A673 (cell line): ENCODE measurements at regions not wholly inside any gene's neighbourhood (a gene's known extent, or its start where the extent isn't known, plus 50 kb on each side); places are given as distances from the start of the nearest gene placed in this dataset.

ENCODE experiments used
- BruUV-seq: library from RNA; stranded (reverse); fragments of 400-500 nt; replicated peaks from 2 replicates; lab custom pipeline; 2021; lab: Mats Ljungman, UMichigan
- CTCF ChIA-PET: fragments of 300-600 bp; sonication (Branson Sonifier 250); formaldehyde crosslinking; loops from one replicate; lab custom pipeline; 2022; ENCODE audit warnings: antibody characterized with exemption; lab: Charles Lee
- POLR2A ChIA-PET: fragments of 300-600 bp; sonication (Branson Sonifier 250); formaldehyde crosslinking; loops from one replicate; lab custom pipeline; 2022; ENCODE audit warnings: antibody characterized with exemption; ENCODE audit not compliant: low non-redundant PET; lab: Charles Lee
- DNase-seq: peaks from one replicate; pipeline ENCODE4 v3.0.0-alpha.2; 2015; ENCODE audit warnings: low spot score
- H3K27ac ChIP-seq: fragments of 200-600 bp; sonication (generic); 2 replicates; pipeline ENCODE4 v1.5.1; 2016; ENCODE audit warnings: mixed run types, low read depth, mild to moderate bottlenecking, mixed read lengths, antibody characterized with exemption, low read length; ENCODE audit not compliant: poor library complexity, severe bottlenecking
- H3K27me3 ChIP-seq: fragments of 200-600 bp; sonication (generic); replicated peaks from 2 replicates; pipeline ENCODE4 v1.6.1; 2017; ENCODE audit warnings: mixed run types, low read depth, mild to moderate bottlenecking, mixed read lengths, antibody characterized with exemption, low read length; ENCODE audit not compliant: insufficient read depth, poor library complexity
- H3K36me3 ChIP-seq: fragments of 200-600 bp; sonication (generic); 2 replicates; pipeline ENCODE4 v1.6.1; 2016; ENCODE audit warnings: mixed run types, mild to moderate bottlenecking, mixed read lengths, antibody characterized with exemption, low read length; ENCODE audit not compliant: insufficient read depth, poor library complexity, severe bottlenecking
- H3K4me1 ChIP-seq: fragments of 200-600 bp; sonication (generic); 2 replicates; pipeline ENCODE4 v1.6.1; 2017; ENCODE audit warnings: mixed run types, mild to moderate bottlenecking, mixed read lengths, antibody characterized with exemption, low read length; ENCODE audit not compliant: insufficient read depth, poor library complexity, severe bottlenecking
- H3K4me3 ChIP-seq: fragments of 200-600 bp; sonication (generic); 2 replicates; pipeline ENCODE4 v1.5.1; 2016; ENCODE audit warnings: low read depth, mixed run types, mild to moderate bottlenecking, mixed read lengths, low read length; ENCODE audit not compliant: poor library complexity, severe bottlenecking
- H3K9me3 ChIP-seq: fragments of 200-600 bp; sonication (generic); 2 replicates; pipeline ENCODE4 v1.6.1; 2016; ENCODE audit warnings: mixed run types, low read depth, mild to moderate bottlenecking, mixed read lengths, antibody characterized with exemption, low read length; ENCODE audit not compliant: poor library complexity, severe bottlenecking
- EZH2 ChIP-seq: fragments of 200-600 bp; sonication (generic); IDR thresholded peaks from 2 replicates; pipeline ENCODE4 v1.6.1; 2017; ENCODE audit warnings: borderline replicate concordance, low read depth, mild to moderate bottlenecking, mixed read lengths, antibody characterized with exemption, low read length; ENCODE audit not compliant: poor library complexity, severe bottlenecking
- intact Hi-C: fragments of 100-400 bp; cut with micrococcal nuclease; formaldehyde crosslinking; loops from one replicate; pipeline ENCODE4 v1.10.0; 2022; ENCODE audit not compliant: unreplicated experiment
- TF ChIP-seq, protein P1 (sequence below): fragments of 300-800, 200-600 bp; sonication (generic); conservative IDR thresholded peaks from 2 replicates; pipeline ENCODE4 v1.5.1; 2017; ENCODE audit warnings: low read depth, mild to moderate bottlenecking, antibody characterized with exemption, low read length, moderate library complexity, mixed read lengths

- CTCF ChIA-PET: no interaction called here
Measured at GRCh38 chr10:59538623-59539022, 171.0 kb downstream of the SLC16A9 start.

DNA sequence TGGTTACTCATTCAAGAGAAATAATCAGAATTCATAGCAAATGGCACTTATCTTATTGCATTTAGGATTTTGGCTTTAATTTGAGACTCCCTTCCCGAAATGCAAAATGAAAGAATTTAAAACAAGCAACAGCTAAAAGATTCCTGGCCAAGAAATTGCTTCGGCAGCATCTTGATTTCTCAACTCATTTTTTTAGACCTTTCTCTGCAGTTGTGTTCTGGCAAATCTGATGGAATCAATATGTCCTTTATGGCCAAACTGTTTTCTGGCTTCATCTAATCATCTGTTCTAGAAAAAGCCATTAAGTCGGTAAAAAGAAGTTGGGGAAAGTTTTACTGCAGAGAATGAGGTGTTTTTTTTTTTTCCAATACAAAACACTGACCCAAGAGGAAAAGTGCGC lies 172.1 kb downstream of the SLC16A9 start:
- CTCF ChIA-PET: no interaction called here
- TF ChIP-seq EZH2: no peak
- TF ChIP-seq, protein P1, sequence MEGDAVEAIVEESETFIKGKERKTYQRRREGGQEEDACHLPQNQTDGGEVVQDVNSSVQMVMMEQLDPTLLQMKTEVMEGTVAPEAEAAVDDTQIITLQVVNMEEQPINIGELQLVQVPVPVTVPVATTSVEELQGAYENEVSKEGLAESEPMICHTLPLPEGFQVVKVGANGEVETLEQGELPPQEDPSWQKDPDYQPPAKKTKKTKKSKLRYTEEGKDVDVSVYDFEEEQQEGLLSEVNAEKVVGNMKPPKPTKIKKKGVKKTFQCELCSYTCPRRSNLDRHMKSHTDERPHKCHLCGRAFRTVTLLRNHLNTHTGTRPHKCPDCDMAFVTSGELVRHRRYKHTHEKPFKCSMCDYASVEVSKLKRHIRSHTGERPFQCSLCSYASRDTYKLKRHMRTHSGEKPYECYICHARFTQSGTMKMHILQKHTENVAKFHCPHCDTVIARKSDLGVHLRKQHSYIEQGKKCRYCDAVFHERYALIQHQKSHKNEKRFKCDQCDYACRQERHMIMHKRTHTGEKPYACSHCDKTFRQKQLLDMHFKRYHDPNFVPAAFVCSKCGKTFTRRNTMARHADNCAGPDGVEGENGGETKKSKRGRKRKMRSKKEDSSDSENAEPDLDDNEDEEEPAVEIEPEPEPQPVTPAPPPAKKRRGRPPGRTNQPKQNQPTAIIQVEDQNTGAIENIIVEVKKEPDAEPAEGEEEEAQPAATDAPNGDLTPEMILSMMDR: no peak
- intact Hi-C loops: no loop called here
- H3K4me1 ChIP-seq: peaks cover 22% of the 10 kb centered on the region
- POLR2A ChIA-PET: no interaction called here
- H3K27me3 ChIP-seq: no peaks in the 10 kb centered on the region
- BruUV-seq: no TSS peak
- no peak overlapping the region for H3K27ac ChIP-seq
- H3K9me3 ChIP-seq: no peaks in the 10 kb centered on the region
- H3K36me3 ChIP-seq: no peaks in the 10 kb centered on the region
- DNase-seq: no peak
- no peak overlapping the region for H3K4me3 ChIP-seq

More at GRCh38 chr10:59538623-59539022, 171.0 kb downstream of the SLC16A9 start:
- Histone ChIP-seq H3K4me1 (peaks cover 22% of the 10 kb centered on the region), H3K27ac (no peak overlapping the region), H3K27me3 (no peaks in the 10 kb centered on the region), H3K36me3 (no peaks in the 10 kb centered on the region), H3K9me3 (no peaks in the 10 kb centered on the region), H3K4me3 (no peak overlapping the region)
- POLR2A ChIA-PET: no interaction called here
- DNase-seq: no peak
- intact Hi-C loops: no loop called here
- no TSS peak for BruUV-seq
- no peak for TF ChIP-seq EZH2
- TF ChIP-seq, protein P1: no peak

DNA sequence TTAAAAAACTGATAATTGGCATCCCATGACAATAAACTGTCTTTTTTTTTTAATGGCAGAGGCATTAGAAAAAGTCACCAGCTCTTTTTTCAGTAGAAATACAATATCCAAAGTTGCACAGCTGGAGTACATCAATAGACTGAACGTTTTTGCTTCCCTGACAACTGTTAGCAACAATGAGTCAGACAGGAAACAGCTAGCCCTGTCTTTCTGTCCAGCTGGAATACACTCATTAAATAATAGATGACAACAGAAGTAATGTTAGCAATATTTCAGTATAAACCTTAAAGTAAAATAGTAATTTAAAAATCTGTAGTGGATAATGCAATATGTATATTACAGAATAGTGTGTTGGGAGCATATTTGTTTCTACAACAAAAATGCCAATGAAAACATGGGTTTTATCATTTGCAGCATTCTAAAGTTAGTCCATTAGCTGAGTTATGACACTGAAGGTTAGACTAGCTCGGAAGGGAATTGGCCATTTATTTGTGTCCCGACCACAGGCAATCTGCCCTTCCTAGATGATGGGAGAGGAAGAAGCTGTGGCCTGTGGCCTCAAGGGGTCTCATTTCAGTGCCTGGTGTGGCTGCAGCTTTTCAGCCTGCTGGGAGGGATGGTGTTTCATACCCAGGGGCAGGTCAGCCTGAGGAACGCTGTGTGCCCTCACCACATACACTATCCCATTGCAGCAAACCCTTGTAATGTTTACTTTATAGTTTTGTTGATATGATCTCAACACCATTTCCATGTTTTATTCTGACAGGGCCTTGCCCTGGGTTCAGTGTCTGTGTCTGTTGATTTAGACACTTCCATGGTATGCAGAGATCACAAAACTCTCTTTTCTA lies 173.3 kb downstream of the SLC16A9 start:
- H3K9me3 ChIP-seq: no peaks in the 10 kb centered on the region
- TF ChIP-seq, protein P1: no peak
- no peak for TF ChIP-seq EZH2
- intact Hi-C loops: no loop called here
- peak overlapping the region; percentile 48 for H3K27ac ChIP-seq
- H3K27me3 ChIP-seq: no peaks in the 10 kb centered on the region
- ChIA-PET POLR2A (interaction anchor here (0.6 kb wide), 1 partner anchor 270 kb away, joined by 3 read pairs; no protein-coding TSS in a partner anchor), CTCF (no interaction called here)
- peaks cover 22% of the 10 kb centered on the region for H3K4me1 ChIP-seq
- H3K36me3 ChIP-seq: no peaks in the 10 kb centered on the region
- peak; percentile 88 for DNase-seq
- no TSS peak for BruUV-seq
- H3K4me3 ChIP-seq: no peak overlapping the region
